T-helper 9 cell (primary cell): ENCODE measurements at regions not wholly inside any gene's neighbourhood (a gene's known extent, or its start where the extent isn't known, plus 50 kb on each side); places are given as distances from the start of the nearest gene placed in this dataset.

Experiments
- DNase-seq: peaks from one replicate; pipeline ENCODE4 v3.0.0-alpha.2; 2020

- DNase-seq = no peak
Observed at GRCh38 chr20:60815656-60816055, 436.4 kb upstream of the CDH4 start.

GRCh38 chr20:60816901-60817300 lies 435.2 kb upstream of the CDH4 start:
- DNase-seq = no peak

GRCh38 chr20:60817891-60818290 lies 434.2 kb upstream of the CDH4 start:
- DNase-seq = no peak

GRCh38 chr20:60819511-60819910 lies 432.6 kb upstream of the CDH4 start:
- DNase-seq = no peak

GRCh38 chr20:60820149-60820548 lies 431.9 kb upstream of the CDH4 start:
- no peak for DNase-seq

- no peak for DNase-seq
Observed at GRCh38 chr20:60820918-60821317, 431.1 kb upstream of the CDH4 start.

GRCh38 chr20:60822699-60823607 lies 429.1 kb upstream of the CDH4 start:
- DNase-seq = no peak

- DNase-seq = no peak
Observed at GRCh38 chr20:60835876-60836275, 416.2 kb upstream of the CDH4 start.

GRCh38 chr20:60837173-60837770 lies 414.8 kb upstream of the CDH4 start:
- DNase-seq = no peak

GRCh38 chr20:60838297-60838696 lies 413.8 kb upstream of the CDH4 start:
- DNase-seq = no peak

- no peak for DNase-seq
Observed at GRCh38 chr20:60840971-60841370, 411.1 kb upstream of the CDH4 start.

- no peak for DNase-seq
Observed at GRCh38 chr20:60845146-60845545, 406.9 kb upstream of the CDH4 start.

- no peak for DNase-seq
Observed at GRCh38 chr20:60851826-60852704, 400.0 kb upstream of the CDH4 start.

GRCh38 chr20:60857708-60858107 lies 394.4 kb upstream of the CDH4 start:
- no peak for DNase-seq

- no peak for DNase-seq
Observed at GRCh38 chr20:60862601-60863000, 389.5 kb upstream of the CDH4 start.

- no peak for DNase-seq
Observed at GRCh38 chr20:60863548-60863947, 388.5 kb upstream of the CDH4 start.

GRCh38 chr20:60867589-60867988 lies 384.5 kb upstream of the CDH4 start:
- no peak for DNase-seq

- no peak for DNase-seq
Observed at GRCh38 chr20:60868316-60868891, 383.7 kb upstream of the CDH4 start.

- DNase-seq = no peak
Observed at GRCh38 chr20:60869087-60869486, 383.0 kb upstream of the CDH4 start.

GRCh38 chr20:60869625-60870024 lies 382.4 kb upstream of the CDH4 start:
- DNase-seq = no peak

- DNase-seq = no peak
Observed at GRCh38 chr20:60870040-60870439, 382.0 kb upstream of the CDH4 start.

- no peak for DNase-seq
Observed at GRCh38 chr20:60872224-60872623, 379.8 kb upstream of the CDH4 start.
